Kasumi-1 (cell line): ENCODE measurements at regions not wholly inside any gene's neighbourhood (a gene's known extent, or its start where the extent isn't known, plus 50 kb on each side); places are given as distances from the start of the nearest gene placed in this dataset.
"Not testable (repeated sequence)": the region's sequence is repeated elsewhere in the genome, so short reads cannot be mapped to it uniquely, and the experiment has no call there.

Experiments used
- DNase-seq, 2 experiments: peaks; one replicate each; lab custom pipeline; 2025; lab: John Stamatoyannopoulos, UW

DNA sequence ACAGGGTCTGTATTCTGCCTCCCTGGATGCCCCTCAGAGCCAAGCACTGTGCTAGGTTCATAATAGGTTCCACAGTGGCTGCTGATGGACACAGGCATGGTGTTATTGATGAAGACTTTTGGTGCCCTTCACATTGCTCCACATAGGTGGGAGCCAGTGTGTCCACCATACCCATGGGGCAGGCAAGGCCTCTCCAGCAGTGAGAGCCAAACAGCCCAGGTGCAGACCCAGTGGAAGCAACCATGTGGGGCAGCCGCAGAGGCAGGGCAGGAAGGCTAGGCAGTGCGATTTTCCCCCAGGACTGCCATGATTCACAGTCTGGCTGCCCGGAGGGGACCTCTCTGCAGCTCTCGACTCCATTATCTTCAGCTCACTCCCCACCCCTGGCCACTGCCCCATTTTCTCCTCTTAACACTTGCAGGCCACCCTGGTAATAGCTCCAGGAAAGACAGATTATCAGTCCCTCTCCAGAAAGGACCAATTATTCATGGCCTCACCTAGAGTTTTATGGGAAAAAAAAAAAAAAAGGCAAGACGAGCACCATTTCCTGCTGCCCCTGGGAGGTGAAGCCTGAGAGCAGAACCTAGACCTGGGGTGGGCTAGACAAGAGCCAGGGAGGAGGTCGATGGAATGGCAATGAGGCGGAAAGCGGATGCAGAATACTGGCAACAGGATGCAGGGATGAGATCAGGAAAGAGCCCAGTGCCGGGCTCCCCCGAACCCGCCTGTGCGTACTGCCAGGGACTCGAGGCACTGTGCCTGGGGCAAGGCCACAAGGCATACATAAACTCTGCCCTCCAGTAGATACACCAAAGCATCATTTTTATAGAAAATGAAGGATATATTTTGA lies 343.0 kb upstream of the NCAM1 start:
- no peak for DNase-seq

DNA sequence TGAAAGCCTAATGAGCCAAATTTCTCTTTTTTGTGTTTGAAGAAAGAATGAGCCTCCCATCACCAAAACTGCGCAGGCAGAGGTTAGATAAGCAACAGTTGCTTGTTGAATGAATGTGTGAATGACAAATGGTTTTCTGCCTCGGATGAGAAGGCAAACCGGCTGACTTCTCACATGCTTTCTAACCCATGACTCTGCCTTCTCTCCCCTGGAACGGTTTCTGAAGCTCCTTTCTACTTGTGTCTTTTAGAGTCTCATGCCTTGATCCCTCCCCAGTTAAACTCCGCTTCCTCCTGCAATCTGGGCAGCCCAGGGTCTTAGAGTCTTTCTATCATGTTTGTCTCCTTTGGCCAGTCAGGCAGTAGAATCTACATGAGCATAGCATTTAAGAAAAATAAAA lies 342.1 kb upstream of the NCAM1 start:
- DNase-seq: no peak

DNA sequence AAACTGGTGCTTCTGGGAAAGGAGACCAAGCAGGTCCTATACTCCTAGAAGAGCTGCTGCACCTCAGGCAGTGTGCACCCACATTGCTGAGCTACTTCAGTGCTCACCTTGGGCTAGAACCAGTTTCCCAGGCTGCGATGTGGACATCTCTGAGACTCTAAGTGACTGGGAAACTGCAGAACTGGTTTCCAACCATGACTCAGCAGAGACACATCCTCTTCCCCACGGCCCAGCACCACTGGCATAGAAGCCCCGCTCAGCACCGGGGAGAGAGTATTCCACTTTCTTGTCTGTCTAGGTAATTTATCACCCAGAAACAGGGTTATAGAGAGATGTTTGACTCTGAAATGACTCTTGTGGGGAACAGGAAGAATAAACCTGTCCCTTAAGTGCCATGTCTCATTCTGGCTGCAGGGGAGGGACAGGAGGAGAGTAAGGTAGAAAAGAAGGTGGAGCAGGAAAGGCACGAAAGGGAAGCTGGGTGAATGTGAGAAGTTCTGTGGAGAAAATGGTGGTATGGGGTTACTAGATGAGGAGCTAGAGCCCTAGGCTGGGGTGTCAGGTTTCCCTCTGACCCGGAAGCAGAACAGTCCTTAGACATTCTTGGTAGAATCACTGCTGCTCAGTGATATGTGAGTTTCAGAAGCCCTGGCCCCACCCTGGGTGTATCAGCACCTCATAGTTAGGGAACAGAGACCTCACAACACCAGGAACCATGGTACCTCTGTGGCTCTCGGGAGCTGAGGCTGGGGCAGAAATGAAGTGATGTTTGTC lies 340.4 kb upstream of the NCAM1 start:
- no peak for DNase-seq

DNA sequence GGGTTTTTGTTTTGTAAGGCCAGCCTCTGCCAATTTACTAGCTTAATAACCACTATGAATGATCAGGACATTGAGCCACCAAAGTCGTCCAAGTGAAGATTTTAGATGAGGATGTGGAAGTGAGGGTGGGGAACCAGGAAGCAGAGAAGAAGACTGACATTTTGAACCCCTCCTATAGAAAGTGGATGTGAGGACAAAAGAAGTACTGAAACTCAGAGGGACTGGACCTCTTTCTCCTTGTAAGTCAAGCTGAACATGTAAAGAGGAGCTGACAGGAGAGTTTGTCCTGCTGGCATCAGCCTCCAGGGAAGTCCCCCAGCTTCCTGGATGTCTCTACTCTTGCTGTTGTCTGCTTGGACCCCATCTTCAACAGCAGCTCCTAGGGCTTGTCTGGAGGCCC lies 338.2 kb upstream of the NCAM1 start:
- no peak for DNase-seq

DNA sequence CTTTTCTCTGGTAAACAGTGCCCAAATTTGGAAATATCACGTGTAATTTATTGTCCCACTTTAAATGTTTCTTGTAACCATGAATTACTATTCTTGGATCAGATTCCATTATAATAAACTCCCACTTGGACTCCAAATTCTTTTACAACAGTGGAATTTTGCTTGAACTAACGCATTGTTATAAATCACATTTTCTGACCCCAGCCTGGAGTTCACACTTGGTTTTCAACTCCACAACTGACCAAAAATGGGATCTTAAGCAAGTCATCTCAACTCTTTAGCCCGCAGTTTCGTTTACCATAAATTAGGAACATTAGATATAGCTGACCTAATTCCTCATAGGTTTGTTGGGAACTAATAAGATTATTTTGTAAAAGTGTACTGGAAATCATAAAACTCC lies 336.8 kb upstream of the NCAM1 start:
- DNase-seq: no peak

DNA sequence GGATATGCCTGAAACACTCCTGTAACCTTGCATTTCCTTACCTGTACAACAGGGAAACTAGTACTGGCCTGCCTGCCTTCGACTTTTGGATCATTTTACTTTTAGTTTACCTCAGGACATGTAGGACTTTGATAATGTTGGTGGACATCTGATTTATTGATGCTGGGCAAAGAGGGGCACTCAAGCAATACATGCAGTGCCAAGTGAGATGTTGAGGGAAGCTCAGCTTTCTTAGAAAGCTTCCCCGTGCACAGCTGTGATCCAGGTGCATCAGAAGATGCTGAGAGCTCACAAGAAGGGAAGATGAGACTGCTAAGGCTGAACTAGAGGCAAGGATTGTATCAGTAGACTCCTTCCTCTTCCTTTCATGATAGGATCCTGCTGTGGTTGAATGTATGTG lies 336.2 kb upstream of the NCAM1 start:
- not testable (repeated sequence) for DNase-seq

DNA sequence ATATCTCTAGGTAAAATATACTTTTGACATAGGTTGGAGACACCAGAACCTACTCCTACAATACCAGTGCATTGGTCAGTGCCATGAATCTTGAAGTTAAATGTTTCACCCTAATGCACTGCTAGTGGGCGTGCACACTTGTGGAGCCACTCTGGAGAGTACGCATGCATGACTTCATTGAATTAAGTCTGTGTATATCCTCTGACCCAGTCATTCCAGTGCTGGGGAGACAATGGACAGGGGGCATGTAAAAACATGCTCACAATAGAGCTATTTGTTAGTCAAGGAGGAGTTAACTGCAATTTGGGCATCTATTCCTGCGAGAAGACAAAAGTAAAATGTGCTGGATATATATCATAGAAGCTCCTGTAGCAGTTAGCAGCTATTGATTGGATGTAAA lies 335.4 kb upstream of the NCAM1 start:
- no peak for DNase-seq

DNA sequence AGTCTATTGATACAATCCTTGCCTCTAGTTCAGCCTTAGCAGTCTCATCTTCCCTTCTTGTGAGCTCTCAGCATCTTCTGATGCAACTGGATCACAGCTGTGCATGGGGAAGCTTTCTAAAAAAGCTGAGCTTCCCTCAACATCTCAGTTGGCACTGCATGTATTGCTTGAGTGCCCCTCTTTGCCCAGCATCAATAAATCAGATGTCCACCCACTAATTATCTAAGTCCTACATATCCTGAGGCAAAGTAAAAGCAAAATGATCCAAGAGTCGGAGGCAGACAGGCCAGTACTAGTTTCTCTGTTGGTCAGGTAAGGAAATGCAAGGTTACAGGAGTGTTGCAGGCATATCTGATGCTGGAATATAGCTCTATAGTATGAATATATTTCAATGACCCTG lies 334.5 kb upstream of the NCAM1 start:
- no peak for DNase-seq

DNA sequence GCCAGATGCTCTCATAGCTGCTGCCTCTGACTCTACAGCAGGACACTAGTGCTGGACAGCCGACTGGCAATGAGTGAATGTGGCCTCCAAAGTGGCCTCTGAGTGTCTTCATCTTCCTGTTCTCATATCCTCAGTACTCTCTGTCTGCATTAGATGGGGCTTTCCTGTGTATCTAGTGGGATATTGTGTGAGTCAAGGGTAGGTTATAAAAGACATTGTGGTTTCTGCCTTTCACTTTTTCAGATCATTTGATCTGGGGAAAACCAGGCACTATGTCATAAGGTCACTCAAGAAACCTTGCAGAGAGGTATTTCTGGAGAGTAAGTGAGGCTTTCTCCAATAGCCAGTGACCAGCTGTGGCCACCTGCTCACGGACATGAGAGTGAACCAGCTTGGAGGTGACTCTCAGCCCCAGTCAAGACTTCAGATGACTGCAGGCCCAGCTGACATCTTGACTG lies 333.6 kb upstream of the NCAM1 start:
- DNase-seq: no peak

DNA sequence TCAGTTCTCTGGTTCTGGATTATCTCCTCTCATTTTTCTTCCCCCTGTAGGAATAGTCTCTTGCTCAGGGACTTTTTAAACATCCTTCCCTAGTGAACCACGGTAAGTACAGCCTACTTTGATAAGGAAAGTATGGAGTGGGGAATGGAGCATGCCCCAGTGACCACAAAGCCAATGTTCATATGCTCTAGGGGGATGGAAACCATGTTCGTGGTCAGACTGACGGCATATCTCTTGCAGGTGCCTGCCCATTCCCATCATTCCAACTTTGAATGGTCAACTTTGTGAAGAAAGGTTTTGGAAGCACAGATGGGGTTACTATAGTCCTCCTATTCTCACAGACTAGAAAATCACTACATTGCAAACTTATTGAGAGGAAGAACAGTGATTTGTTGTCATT lies 332.5 kb upstream of the NCAM1 start:
- no peak for DNase-seq

DNA sequence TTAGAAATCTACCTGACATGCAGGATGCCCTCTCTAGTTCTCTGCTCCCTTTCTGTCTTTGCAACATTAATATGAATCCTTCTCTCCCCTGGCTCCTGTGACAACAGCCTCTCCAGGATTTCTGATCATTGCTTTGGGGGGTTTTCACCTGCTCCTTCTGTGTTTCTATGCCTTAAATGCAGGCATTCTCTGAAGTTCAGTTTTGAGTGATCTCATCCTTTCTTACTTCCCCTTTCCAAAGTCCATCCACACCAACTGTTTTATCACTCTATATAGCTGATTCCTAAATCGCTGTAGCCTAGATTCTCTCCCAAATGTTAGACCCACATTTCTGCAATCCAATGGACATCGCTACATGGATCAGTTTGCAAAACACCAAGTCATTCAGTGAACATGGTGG lies 330.7 kb upstream of the NCAM1 start:
- no peak for DNase-seq

DNA sequence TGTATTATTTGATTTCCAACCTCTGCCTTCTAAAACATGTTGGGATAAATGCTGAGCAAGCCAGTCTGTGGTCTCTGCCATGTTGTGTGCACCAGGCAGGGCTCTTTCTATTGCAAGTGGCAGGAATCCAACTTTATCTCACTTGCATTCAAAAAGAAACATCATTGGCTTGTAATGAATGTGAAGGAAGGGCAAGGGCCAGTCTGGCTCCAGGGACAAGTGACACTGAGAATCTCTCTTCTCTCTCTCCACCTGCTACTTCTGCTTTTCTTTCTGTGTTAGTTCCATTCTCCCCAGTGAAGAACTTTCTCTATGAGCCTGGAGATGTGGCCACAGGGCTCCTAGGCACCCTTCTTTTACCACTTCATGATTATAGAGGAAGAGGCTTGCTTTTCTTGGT lies 329.9 kb upstream of the NCAM1 start:
- DNase-seq: no peak

DNA sequence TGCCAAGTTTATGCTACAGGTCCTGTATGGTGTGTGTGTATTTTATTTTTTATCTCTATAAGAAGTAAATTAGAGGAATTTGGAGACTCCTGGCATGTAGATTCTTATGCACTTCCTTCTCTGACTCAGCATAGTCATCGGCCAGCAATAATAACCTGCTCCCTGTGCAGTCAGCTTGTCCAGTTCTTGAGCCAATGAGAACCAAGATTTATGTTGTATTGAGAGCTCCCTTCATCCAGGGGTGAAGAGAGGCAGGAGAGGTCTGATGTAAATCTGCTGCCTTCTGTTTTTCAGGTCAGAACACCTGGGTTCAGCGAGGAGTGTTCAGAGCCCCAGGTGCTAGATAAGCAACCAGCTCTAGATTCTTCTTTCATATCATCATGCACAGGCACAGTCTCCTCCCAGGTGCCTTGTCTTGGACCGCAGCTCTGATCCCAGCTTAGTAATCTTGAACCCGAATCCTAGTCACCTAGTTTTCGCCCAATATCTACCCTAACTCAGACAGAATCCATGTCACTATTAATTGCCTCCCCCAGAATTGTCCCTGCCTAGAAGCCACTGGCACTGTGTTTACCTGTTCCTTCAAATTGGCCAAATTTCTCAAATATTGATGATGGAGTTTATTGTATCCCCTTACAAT lies 328.2 kb upstream of the NCAM1 start:
- DNase-seq: no peak

DNA sequence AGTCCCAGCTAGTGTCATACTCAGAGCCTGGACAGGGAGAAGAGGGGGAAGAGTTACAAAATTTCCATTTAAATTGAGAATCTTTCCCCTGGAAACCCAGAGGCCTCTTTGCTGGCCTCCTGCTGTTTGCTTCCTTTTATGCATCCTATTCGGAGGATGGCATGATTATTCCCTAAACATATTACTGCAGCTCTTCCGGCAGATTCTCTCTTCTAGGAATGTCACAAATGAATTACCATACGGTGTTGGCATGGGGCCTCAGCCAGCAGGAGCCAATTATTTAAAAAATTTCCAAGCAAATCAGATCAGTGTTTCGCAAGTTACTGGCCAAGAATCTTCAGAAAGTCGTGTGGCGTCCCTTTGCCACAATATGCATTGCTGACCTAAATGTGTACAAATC lies 326.7 kb upstream of the NCAM1 start:
- DNase-seq: no peak

DNA sequence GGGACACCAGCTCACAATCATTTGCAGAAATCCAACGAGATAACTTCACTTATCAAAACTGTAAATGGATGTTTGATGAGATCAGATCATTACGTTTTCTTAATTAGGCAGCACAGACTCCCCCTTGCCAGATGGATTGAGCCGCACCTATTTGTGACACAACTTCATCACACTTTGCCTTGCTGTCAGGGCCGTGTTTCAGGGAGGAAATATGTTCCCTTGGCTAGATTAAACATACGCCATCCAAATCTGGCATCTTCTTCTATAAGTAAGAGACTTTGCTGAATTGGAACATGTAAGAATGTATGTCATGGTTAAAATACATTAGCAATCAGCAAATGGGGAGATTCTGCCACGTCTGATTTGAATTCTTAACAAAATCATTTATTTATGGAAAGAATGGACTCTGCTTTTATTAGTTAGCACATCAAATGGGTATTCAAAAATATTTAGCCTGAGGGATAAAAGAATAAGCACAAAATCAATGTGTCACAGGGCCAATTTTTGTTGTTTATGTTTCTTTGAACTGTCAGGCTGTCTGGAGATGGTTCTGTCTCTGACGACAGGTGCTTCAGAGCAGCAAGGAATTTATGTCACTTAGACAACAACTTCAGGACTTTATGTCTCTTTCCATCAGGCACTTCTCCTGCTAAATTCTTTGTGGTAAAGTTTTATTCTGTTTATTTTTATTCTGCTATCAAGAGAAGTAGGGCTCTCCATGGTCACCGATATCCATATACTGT lies 326.1 kb upstream of the NCAM1 start:
- no peak for DNase-seq

DNA sequence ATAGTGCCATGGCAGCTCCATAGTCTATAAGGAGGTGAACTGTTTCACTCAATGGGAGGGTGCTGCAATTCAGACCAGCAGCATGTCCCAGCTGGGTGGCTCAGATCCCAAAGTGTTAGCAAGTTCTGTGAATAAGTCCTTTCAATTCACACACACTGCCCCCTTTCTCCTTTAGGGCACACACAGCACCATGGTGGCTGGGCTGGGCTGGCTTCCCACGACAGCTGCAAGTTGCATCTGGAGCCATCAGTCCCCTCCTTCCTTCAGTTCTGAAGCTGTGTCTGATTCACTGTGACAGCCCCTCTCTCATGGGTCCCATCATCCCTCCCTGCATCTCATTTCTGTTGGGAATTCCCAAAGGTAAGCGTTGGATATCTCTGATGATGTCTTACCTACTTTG lies 324.1 kb upstream of the NCAM1 start:
- DNase-seq: no peak

DNA sequence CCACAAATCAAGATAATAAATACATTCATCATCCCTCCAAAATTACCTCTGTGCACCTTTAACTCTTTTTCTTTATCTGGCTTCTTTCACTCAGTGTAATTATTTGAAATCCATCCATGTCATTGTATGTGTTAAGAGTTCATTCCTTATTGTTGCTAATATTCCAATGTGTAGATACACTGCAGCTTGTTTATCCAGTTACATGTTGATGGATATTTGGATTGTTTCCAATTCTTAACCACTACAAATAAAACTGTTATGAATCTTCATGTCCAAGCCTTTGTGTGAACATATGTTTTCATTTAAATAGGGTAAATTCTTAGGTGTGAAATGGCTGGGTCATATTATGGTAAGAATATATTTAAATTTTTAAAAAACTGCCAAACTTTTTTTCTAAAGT lies 323.3 kb upstream of the NCAM1 start:
- no peak for DNase-seq

DNA sequence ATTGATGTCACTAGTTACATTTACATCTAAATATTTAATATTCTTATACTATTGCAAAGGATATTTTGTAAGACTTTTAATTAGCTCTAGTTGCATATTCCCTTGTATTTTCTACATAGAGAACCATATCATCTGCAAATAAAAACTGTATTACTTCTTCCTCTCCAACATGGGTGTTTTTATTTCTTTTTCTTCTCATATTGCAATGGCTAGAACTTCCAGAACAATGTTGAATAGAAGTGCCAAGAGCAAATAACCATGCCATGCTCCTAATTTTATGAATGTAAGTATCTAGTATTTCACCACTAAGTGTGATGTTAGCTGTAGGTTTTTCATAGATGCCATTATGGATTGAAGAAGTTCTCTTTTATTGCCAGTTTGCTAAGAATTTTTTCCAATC lies 321.8 kb upstream of the NCAM1 start:
- DNase-seq: no peak

DNA sequence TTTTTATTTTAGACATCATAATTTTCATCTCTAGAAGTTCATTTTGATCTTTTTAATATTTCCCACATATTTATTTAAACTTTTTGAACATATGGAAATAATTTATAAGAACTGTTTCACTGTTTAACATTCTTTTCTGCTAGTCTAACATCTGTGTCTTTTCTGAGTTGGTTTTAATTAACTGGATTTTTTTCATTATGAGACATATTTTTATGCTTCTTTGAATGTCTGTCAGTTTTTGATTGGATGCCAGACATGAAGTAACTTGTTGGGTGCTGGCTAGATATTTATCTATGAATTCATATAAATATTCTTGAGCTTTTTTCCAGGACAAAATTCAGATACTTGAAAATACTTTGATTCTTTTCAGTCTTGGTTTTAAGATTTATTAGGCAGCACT lies 317.8 kb upstream of the NCAM1 start:
- no peak for DNase-seq

DNA sequence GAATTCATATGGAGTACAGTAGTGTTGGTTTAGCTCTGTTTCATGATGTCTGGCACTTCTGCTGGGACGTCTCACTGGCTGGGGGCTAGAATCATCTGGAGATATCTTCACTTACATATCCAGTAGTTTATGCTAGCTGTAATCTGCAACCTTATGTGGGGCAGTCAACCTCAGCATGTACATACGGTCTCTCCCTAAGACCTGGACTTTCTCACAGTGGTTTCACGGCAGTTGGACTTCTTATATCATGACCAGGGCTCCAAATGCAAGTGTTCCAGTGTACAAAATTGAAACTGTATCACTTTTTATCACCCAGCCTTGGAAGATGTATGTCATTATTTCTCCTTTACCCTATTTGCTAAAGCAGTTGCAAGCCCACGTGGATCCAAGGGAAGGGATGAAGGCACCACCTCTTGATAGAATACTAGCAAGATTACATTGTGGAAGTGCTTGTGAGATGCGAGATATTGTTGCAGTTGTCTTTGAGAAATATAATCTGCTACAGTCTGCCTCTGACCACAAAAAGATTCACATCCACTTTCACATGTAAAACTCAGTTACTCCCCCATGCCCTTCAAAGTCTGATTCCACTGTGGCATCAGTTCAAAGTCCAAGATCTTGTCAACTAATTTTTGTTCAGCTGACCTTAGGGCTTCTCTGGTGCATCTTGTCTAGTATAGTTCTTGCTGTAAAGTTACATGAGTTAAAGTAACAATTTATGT lies 316.6 kb upstream of the NCAM1 start:
- no peak for DNase-seq

DNA sequence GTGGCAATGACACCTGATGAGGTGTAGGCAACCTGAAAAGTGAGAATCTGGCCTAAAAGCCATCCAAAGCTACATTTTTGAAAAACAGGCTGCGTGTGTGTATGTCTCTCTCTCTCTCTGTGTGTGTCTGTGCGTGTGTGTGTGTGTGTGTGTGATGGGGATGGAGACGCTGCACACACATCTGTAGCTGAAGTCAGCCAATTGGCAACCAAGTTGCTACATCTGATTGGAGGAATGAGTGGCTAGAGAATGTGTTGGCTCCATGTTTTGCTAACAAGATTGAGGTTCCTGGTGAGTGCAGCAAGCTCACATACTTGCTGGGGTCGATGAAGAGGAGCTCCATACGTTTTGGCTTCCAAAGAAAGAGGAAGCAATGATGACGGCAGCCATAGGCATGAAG lies 311.4 kb upstream of the NCAM1 start:
- DNase-seq: no peak

DNA sequence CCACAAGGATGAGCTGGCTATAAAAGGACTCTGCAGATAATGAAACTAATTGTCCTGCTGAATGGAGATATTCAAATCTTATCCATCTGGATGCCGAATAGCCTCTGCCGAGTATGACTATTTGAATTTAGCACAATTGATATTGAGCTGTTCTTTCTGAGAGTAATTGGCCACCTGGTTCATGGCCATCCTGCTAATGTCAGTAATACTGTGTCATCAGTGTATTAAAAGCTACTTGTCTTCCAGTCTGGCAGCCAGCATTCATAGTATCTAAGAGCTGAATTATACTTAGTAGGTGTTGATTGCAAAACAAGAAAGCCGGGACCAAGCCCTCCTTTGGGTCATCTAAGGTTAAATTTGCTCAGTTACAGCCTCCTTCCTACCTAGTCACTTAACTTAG lies 310.7 kb upstream of the NCAM1 start:
- no peak for DNase-seq
